Heart left ventricle (tissue), 13 donors: ENCODE measurements at regions not wholly inside any gene's neighbourhood (a gene's known extent, or its start where the extent isn't known, plus 50 kb on each side); places are given as distances from the start of the nearest gene placed in this dataset.

Experiments
- POLR2A ChIP-seq, 2 donors: fragments of 450-650 bp; IDR thresholded peaks; one replicate each; pipeline ENCODE4 v1.6.1; 2017; ENCODE audit warnings: antibody characterized with exemption in 2 of 2, mild to moderate bottlenecking in 2 of 2, moderate library complexity in 2 of 2
- TF ChIP-seq, protein P1 (sequence below), 12 donors: fragments of 200-600 bp; sonication (generic) in 4 of 12; IDR thresholded peaks; one replicate each; pipeline versions ENCODE4 v1.5.0 to v1.8.0; 2018 to 2022; ENCODE audit warnings: antibody characterized with exemption in 12 of 12, mild to moderate bottlenecking in 5 of 12
- donor health status: ischemic (EF 13 %, LVEDD 7.1; RV severe dilation, severe dysfunction).
- donor health status: DM: no; HTN: yes; CAD: no.
- donor health status: DM: no; HTN: no; CAD: no.
- donor health status: ischemic (EF 25% LVEDD 6.9; RV normal size, moderate dysfunction).
- donor health status: ischemic (EF 25% LVEDD 5.7; RV mildly dilated, moderate dysfunction).
- donor health status: ischemic (EF 35%, LVEDD 5.7; RV mildly dilated, moderate dysfunction).
- donor health status: nonischemic (EF 11% LVEDD 7.7; RV severe dilation, severe dysfunction).
- donor health status: DM: yes; HTN: yes; CAD: no.
- donor health status: PGD.
- donor health status: ischemic (EF 29% LVEDD 5.4; RV normal size, mild dysfunction).
- donor health status: nonischemic (EF 23%, LVEDD 6.1; RV moderate dilation, normal function).

- TF ChIP-seq POLR2A (IDR thresholded peaks at IDR 0.05), result no peak
- TF ChIP-seq, protein P1, sequence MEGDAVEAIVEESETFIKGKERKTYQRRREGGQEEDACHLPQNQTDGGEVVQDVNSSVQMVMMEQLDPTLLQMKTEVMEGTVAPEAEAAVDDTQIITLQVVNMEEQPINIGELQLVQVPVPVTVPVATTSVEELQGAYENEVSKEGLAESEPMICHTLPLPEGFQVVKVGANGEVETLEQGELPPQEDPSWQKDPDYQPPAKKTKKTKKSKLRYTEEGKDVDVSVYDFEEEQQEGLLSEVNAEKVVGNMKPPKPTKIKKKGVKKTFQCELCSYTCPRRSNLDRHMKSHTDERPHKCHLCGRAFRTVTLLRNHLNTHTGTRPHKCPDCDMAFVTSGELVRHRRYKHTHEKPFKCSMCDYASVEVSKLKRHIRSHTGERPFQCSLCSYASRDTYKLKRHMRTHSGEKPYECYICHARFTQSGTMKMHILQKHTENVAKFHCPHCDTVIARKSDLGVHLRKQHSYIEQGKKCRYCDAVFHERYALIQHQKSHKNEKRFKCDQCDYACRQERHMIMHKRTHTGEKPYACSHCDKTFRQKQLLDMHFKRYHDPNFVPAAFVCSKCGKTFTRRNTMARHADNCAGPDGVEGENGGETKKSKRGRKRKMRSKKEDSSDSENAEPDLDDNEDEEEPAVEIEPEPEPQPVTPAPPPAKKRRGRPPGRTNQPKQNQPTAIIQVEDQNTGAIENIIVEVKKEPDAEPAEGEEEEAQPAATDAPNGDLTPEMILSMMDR (IDR thresholded peaks at IDR 0.05), result no peak
Measured at GRCh38 chr22:27382947-27383346, 418.6 kb downstream of the MN1 start.
